IMR-90 (cell line): ENCODE measurements at regions not wholly inside any gene's neighbourhood (a gene's known extent, or its start where the extent isn't known, plus 50 kb on each side); places are given as distances from the start of the nearest gene placed in this dataset.

Source experiments
- ATAC-seq: fragments of 200-7000 bp; cut with Tn5 transposase; 2 replicates; pipeline ENCODE4 v1.9.1; 2020; ENCODE audit warnings: low read depth, mild to moderate bottlenecking, moderate library complexity
- BruUV-seq: library from RNA; stranded (reverse); fragments of 400-500 nt; replicated peaks from 2 replicates; lab custom pipeline; 2021; lab: Mats Ljungman, UMichigan
- CTCF ChIA-PET: fragments of 300-600 bp; formaldehyde crosslinking; extraction: SDS; loops from one replicate; lab custom pipeline; 2021; ENCODE audit warnings: antibody characterized with exemption; lab: Yijun Ruan, JAX
- POLR2A ChIA-PET: fragments of 300-600 bp; sonication (Branson Sonifier 250); formaldehyde crosslinking; loops from one replicate; lab custom pipeline; 2022; ENCODE audit warnings: antibody characterized with exemption; ENCODE audit not compliant: unreplicated experiment; lab: Charles Lee
- DNase-seq: peaks from one replicate; pipeline ENCODE4 v3.0.0; 2013
- H2AFZ ChIP-seq: replicated peaks from 2 replicates; pipeline ENCODE3; 2013; ENCODE audit warnings: low read length, mild to moderate bottlenecking; ENCODE audit not compliant: poor library complexity
- H2AK5ac ChIP-seq: 2 replicates; pipeline ENCODE4 v1.6.1; 2013; ENCODE audit warnings: low read depth, low read length, inconsistent platforms
- H2AK9ac ChIP-seq: replicated peaks from 2 replicates; pipeline ENCODE3; 2013; ENCODE audit warnings: mild to moderate bottlenecking, low read depth, low read length, moderate library complexity; ENCODE audit not compliant: poor library complexity
- H2BK120ac ChIP-seq: 2 replicates; pipeline ENCODE4 v1.6.1; 2013; ENCODE audit warnings: low read depth, low read length, inconsistent platforms
- H2BK15ac ChIP-seq: 3 replicates; pipeline ENCODE4 v1.6.1; 2013; ENCODE audit warnings: low read depth, low read length, inconsistent platforms
- H2BK20ac ChIP-seq: 2 replicates; pipeline ENCODE4 v1.6.1; 2013; ENCODE audit warnings: low read depth, mild to moderate bottlenecking, inconsistent platforms, low read length, moderate library complexity
- H2BK5ac ChIP-seq: 2 replicates; pipeline ENCODE4 v1.6.1; 2013; ENCODE audit warnings: mild to moderate bottlenecking, low read depth, low read length, inconsistent platforms; ENCODE audit not compliant: poor library complexity, severe bottlenecking
- H3K14ac ChIP-seq: replicated peaks from 2 replicates; pipeline ENCODE4 v1.6.1; 2013; ENCODE audit warnings: low read depth, low read length, inconsistent platforms
- H3K18ac ChIP-seq: 2 replicates; pipeline ENCODE4 v1.6.1; 2013; ENCODE audit warnings: low read depth, low read length, control low read depth
- H3K23ac ChIP-seq: 2 replicates; pipeline ENCODE4 v1.6.1; 2013; ENCODE audit warnings: low read depth, low read length, inconsistent platforms
- H3K27ac ChIP-seq: 2 replicates; pipeline ENCODE4 v1.5.1; 2013; ENCODE audit warnings: mild to moderate bottlenecking, control low read depth, low read length; ENCODE audit not compliant: insufficient read depth
- H3K27me3 ChIP-seq: 2 replicates; pipeline ENCODE4 v1.6.1; 2013; ENCODE audit warnings: low read length; ENCODE audit not compliant: control insufficient read depth, insufficient read depth
- H3K36me3 ChIP-seq: 2 replicates; pipeline ENCODE4 v1.6.1; 2013; ENCODE audit warnings: low read length, mixed read lengths; ENCODE audit not compliant: control insufficient read depth, insufficient read depth
- H3K4ac ChIP-seq: 2 replicates; pipeline ENCODE4 v1.6.1; 2013; ENCODE audit warnings: low read depth, low read length, inconsistent platforms
- H3K4me1 ChIP-seq: 2 replicates; pipeline ENCODE4 v1.6.1; 2013; ENCODE audit warnings: low read length, mixed read lengths; ENCODE audit not compliant: control insufficient read depth, insufficient read depth
- H3K4me2 ChIP-seq: 2 replicates; pipeline ENCODE4 v1.6.1; 2013; ENCODE audit warnings: low read depth, mild to moderate bottlenecking, control low read depth, low read length, moderate library complexity
- H3K4me3 ChIP-seq: 2 replicates; pipeline ENCODE4 v1.5.1; 2013; ENCODE audit warnings: low read depth, mild to moderate bottlenecking, control low read depth, low read length, moderate library complexity; ENCODE audit not compliant: insufficient read depth
- H3K56ac ChIP-seq: 2 replicates; pipeline ENCODE4 v1.6.1; 2013; ENCODE audit warnings: low read length, inconsistent platforms; ENCODE audit not compliant: insufficient read depth; ENCODE audit errors: extremely low read depth
- H3K79me1 ChIP-seq, 2 experiments: 2 replicates each; pipeline ENCODE4 v1.6.1; 2013; ENCODE audit warnings: low read length in 2 of 2, inconsistent platforms in 1 of 2, low read depth in 1 of 2
- H3K9ac ChIP-seq: 2 replicates; pipeline ENCODE4 v1.6.1; 2013; ENCODE audit warnings: low read depth, low read length, control low read depth
- H3K9me1 ChIP-seq: 2 replicates; pipeline ENCODE4 v1.6.1; 2013; ENCODE audit warnings: low read length, inconsistent platforms; ENCODE audit not compliant: insufficient read depth
- H3K9me3 ChIP-seq: 2 replicates; pipeline ENCODE4 v1.6.1; 2013; ENCODE audit warnings: low read length; ENCODE audit not compliant: control insufficient read depth, insufficient read depth
- H4K20me1 ChIP-seq: 2 replicates; pipeline ENCODE4 v1.6.1; 2013; ENCODE audit warnings: low read length, inconsistent platforms; ENCODE audit not compliant: insufficient read depth
- H4K5ac ChIP-seq: 2 replicates; pipeline ENCODE4 v1.6.1; 2013; ENCODE audit warnings: mild to moderate bottlenecking, low read depth, low read length, control low read depth
- H4K8ac ChIP-seq, 2 experiments: 2 replicates each; pipeline ENCODE4 v1.6.1; 2013; ENCODE audit warnings: low read depth in 2 of 2, low read length in 2 of 2, control low read depth in 1 of 2, inconsistent platforms in 1 of 2
- H4K91ac ChIP-seq: 2 replicates; pipeline ENCODE4 v1.6.1; 2013; ENCODE audit warnings: low read depth, low read length, inconsistent platforms; ENCODE audit not compliant: insufficient read depth
- BHLHE40 ChIP-seq: fragments of 150-350 bp; IDR thresholded peaks from 2 replicates; pipeline ENCODE4 v1.6.1; 2016; ENCODE audit warnings: mild to moderate bottlenecking, low read depth, low read length
- CEBPB ChIP-seq: IDR thresholded peaks from 2 replicates; pipeline ENCODE4 v1.6.1; 2012; ENCODE audit warnings: low read depth, low read length, improper control_type of control experiment
- CHD1 ChIP-seq: IDR thresholded peaks from 2 replicates; pipeline ENCODE4 v1.6.1; 2012; ENCODE audit warnings: low read depth, low read length, improper control_type of control experiment
- MAFK ChIP-seq: IDR thresholded peaks from 2 replicates; pipeline ENCODE4 v1.6.1; 2012; ENCODE audit warnings: low read depth, low read length, improper control_type of control experiment
- MXI1 ChIP-seq: IDR thresholded peaks from 2 replicates; pipeline ENCODE4 v1.6.1; 2012; ENCODE audit warnings: low read depth, mild to moderate bottlenecking, low read length, moderate library complexity, borderline replicate concordance
- NFE2L2 ChIP-seq: fragments of 150-350 bp; IDR thresholded peaks from 2 replicates; pipeline ENCODE4 v1.6.1; 2016; ENCODE audit warnings: low read depth, mild to moderate bottlenecking, low read length
- POLR2A ChIP-seq: IDR thresholded peaks from 2 replicates; pipeline ENCODE4 v1.6.1; 2012; ENCODE audit warnings: mild to moderate bottlenecking, low read depth, low read length
- RAD21 ChIP-seq: IDR thresholded peaks from 2 replicates; pipeline ENCODE4 v1.6.1; 2012; ENCODE audit warnings: low read length, improper control_type of control experiment
- RCOR1 ChIP-seq: IDR thresholded peaks from 2 replicates; pipeline ENCODE4 v1.6.1; 2012; ENCODE audit warnings: mild to moderate bottlenecking, low read length, improper control_type of control experiment; ENCODE audit not compliant: insufficient replicate concordance
- RFX5 ChIP-seq: IDR thresholded peaks from 2 replicates; pipeline ENCODE4 v1.8.0; 2012; ENCODE audit warnings: low read depth, mild to moderate bottlenecking, low read length, moderate library complexity
- SMC3 ChIP-seq: fragments of 150-350 bp; IDR thresholded peaks from 2 replicates; pipeline ENCODE4 v1.6.1; 2016; ENCODE audit warnings: low read depth, mild to moderate bottlenecking, antibody characterized with exemption, low read length, moderate library complexity
- WGBS, 2 experiments: methylation state at CpG; one replicate each; pipeline versions ENCODE4 v1.1.5 to v1.1.7; 2013; ENCODE audit warnings: missing lambda C conversion rate in 2 of 2; ENCODE audit not compliant: insufficient read length in 1 of 2; ENCODE audit errors: extremely low coverage in 2 of 2; 5-methylcytosine and 5-hydroxymethylcytosine counted together
- dilution Hi-C: fragments of 300-500 bp; cut with HindIII; formaldehyde crosslinking; loops from one replicate; pipeline ENCODE4 v1.14.3; 2018; ENCODE audit warnings: low sequenced_read_pairs; ENCODE audit not compliant: unreplicated experiment
- in situ Hi-C: fragments of 300-500 bp; cut with MboI; formaldehyde crosslinking; loops from 3 replicates; pipeline ENCODE4 v1.14.3; 2019; ENCODE audit warnings: low sequenced_read_pairs, inconsistent platforms, mixed read lengths
- intact Hi-C: fragments of 100-400 bp; cut with micrococcal nuclease; formaldehyde crosslinking; loops from 2 replicates; pipeline ENCODE4 v1.10.0; 2022
- TF ChIP-seq, protein P1 (sequence below): conservative IDR thresholded peaks from 2 replicates; pipeline ENCODE4 v1.5.1; 2012; ENCODE audit warnings: mild to moderate bottlenecking, low read depth, low read length, improper control_type of control experiment
- TF ChIP-seq, protein P2 (sequence below): fragments of 150-350 bp; IDR thresholded peaks from 2 replicates; pipeline ENCODE4 v1.6.1; 2017; ENCODE audit warnings: mild to moderate bottlenecking, antibody characterized with exemption, low read length, low read depth

DNA sequence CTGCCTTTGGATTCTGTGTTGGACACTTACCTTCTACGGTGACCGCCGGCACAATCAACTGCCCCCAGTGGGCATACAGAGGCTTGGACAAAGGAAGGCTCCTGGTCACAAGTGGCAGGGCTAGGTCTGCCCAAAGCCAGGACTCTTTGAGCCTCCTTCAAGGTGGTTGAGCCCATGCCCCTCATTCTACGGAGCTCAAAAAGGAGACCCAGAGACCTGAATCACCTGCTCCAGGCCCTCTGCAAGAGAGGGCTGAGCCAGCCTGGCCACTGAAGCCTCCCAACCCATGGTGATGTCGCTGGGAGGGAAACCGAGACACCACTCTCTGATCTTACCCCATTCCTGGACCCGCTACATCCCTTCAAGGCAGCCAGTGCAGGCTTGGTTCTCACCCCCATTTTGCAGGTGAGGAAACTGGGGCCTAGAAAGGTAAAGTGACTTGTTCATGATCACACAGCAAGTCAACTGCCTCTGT, 87.9 kb downstream of the INHBB start:
- Histone ChIP-seq H3K9me1 (no peaks in the 10 kb centered on the region), H3K36me3 (no peaks in the 10 kb centered on the region), H3K79me1 (no peaks in the 10 kb centered on the region), H4K20me1 (no peaks in the 10 kb centered on the region), H3K18ac (no peak overlapping the region), H2BK120ac (no peak overlapping the region), H2AK5ac (no peak overlapping the region), H4K8ac (no peak overlapping the region), H3K23ac (no peak overlapping the region), H4K5ac (no peak overlapping the region), H3K56ac (no peak overlapping the region), H2BK15ac (no peak overlapping the region), H3K4me2 (no peak overlapping the region), H4K91ac (no peak overlapping the region), H3K27ac (no peak overlapping the region), H2AFZ (no peak overlapping the region), H3K4me3 (no peak overlapping the region), H3K4ac (no peak overlapping the region), H2BK20ac (no peak overlapping the region), H3K27me3 (peaks cover 68% of the 10 kb centered on the region), H3K14ac (no peak overlapping the region), H2AK9ac (no peak overlapping the region), H3K9me3 (no peaks in the 10 kb centered on the region), H2BK5ac (no peak overlapping the region), H3K9ac (no peak overlapping the region), H3K4me1 (no peaks in the 10 kb centered on the region)
- ChIA-PET POLR2A (no interaction called here), CTCF (no interaction called here)
- intact Hi-C loops (no loop called here), in situ Hi-C loops (no loop called here), dilution Hi-C loops (no loop called here)
- no peak for DNase-seq
- WGBS, 2 experiments = 83% methylated on average over 3 of the region's 7 CpGs; no CpG with 5 or more reads in 1 of the 2 experiments
- no TSS peak for BruUV-seq
- ATAC-seq = no peak
- TF ChIP-seq MAFK = no peak
- TF ChIP-seq NFE2L2 = no peak
- TF ChIP-seq, protein P1, sequence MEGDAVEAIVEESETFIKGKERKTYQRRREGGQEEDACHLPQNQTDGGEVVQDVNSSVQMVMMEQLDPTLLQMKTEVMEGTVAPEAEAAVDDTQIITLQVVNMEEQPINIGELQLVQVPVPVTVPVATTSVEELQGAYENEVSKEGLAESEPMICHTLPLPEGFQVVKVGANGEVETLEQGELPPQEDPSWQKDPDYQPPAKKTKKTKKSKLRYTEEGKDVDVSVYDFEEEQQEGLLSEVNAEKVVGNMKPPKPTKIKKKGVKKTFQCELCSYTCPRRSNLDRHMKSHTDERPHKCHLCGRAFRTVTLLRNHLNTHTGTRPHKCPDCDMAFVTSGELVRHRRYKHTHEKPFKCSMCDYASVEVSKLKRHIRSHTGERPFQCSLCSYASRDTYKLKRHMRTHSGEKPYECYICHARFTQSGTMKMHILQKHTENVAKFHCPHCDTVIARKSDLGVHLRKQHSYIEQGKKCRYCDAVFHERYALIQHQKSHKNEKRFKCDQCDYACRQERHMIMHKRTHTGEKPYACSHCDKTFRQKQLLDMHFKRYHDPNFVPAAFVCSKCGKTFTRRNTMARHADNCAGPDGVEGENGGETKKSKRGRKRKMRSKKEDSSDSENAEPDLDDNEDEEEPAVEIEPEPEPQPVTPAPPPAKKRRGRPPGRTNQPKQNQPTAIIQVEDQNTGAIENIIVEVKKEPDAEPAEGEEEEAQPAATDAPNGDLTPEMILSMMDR = no peak
- TF ChIP-seq BHLHE40 = no peak
- TF ChIP-seq, protein P2, sequence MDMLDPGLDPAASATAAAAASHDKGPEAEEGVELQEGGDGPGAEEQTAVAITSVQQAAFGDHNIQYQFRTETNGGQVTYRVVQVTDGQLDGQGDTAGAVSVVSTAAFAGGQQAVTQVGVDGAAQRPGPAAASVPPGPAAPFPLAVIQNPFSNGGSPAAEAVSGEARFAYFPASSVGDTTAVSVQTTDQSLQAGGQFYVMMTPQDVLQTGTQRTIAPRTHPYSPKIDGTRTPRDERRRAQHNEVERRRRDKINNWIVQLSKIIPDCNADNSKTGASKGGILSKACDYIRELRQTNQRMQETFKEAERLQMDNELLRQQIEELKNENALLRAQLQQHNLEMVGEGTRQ = no peak
- TF ChIP-seq CEBPB = no peak
- no peak for TF ChIP-seq SMC3
- no peak for TF ChIP-seq POLR2A
- no peak for TF ChIP-seq CHD1
- TF ChIP-seq RFX5 = no peak
- TF ChIP-seq RCOR1 = no peak
- TF ChIP-seq MXI1 = no peak
- TF ChIP-seq RAD21 = no peak
